IPS-NIHi11 (cell line): ENCODE measurements at regions not wholly inside any gene's neighbourhood (a gene's known extent, or its start where the extent isn't known, plus 50 kb on each side); places are given as distances from the start of the nearest gene placed in this dataset.
"Not testable (repeated sequence)": the region's sequence is repeated elsewhere in the genome, so short reads cannot be mapped to it uniquely, and the experiment has no call there.

Experiments
- DNase-seq: peaks from one replicate; pipeline ENCODE4 v3.0.0; 2012; ENCODE audit warnings: mixed read lengths, low spot score

DNA sequence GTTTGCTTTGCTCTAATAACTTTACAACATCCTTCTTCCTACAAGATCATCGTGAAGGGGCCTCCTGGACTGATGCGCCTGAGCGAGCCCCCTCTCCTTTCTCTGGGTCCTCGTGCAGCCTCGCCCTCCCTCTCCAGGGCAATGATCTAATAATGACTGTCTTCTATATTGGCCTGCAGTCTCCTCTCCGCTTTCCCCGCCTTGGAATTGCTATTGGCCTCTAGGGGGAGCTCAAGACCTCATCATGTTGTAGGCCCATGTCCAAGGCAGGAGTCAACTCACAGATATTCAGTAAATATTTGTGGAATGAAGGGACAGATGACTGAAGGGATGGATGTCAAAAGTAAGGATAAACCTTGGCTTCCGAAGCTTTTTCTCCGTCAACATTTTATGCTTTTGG, 1180.3 kb downstream of the TYW1 start:
- DNase-seq, result peak; percentile 77

DNA sequence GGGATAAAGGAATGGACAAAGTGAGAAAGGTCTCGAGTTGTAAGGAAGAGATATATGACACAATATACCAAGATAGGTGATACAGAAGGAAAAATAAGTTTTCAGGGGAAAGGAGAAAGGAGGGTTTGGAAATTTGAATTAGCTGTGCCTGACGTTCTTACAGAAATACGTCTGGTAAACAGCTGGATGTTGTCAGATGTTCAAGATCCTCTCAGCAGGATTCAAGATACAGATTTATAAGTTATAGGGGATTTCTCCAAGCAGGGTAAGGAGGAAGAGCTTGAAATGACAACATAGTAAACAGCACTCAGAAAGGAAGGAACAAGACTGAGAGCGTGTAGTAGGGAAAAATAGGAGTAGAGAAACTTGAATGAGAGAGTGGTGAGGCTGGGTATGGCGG, 1184.1 kb downstream of the TYW1 start:
- no peak for DNase-seq

DNA sequence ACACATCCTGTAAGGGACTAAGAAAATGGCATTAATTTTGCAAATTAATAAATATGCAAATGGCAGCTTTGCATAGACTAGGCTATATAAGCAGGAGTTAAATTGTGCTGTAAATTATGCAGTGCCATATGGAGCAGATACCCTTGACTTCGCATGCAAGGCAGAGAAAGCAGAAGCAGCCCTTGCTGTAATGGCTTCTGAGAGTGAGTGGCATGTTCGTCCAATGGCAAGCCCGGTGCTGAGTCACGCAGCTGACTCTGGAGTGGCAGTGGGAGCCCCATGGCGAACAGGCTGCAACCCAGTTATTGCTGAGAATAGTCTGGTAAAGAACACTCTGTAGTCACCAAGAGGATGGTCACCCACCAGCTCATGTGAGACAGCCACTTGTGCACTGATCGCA, 1186.5 kb downstream of the TYW1 start:
- DNase-seq, result no peak

DNA sequence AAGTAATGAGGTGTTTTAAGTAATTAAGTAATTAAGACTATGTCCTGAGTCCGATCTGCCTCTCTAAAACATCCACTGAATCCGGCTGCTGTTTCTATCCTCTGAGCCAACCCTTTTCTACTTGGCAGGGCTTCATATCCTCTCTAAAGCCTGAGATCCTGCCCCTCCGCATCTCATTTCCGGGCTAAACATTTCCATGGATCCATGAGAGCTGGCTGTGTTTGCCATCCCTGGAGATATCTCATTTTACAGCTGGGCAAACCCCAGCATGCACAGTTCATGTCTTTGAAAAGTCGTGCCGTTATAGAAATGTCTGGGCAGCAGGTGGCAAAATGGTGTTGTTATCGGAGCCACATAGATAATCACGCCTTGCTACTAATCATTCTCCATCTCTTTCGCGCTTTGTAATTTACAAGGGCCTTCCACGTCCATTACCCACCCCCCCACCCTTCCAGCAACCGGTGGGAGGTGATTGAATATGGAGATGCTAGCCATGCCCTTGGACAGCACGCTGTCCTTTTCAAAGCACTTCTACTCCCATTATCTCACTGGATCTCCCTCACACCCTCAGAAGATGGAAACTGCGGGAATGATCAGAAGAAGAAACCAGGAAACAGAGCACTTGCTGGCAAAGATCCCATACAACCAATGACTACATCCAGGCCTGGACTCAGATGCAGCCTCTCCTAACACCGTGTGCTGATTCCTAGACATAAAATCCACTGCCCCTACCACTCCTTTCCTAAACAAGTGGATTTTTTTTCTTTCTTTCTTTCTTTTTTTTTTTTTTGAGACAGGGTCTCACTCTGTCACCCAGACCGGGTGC, 1189.2 kb downstream of the TYW1 start:
- DNase-seq, result no peak

DNA sequence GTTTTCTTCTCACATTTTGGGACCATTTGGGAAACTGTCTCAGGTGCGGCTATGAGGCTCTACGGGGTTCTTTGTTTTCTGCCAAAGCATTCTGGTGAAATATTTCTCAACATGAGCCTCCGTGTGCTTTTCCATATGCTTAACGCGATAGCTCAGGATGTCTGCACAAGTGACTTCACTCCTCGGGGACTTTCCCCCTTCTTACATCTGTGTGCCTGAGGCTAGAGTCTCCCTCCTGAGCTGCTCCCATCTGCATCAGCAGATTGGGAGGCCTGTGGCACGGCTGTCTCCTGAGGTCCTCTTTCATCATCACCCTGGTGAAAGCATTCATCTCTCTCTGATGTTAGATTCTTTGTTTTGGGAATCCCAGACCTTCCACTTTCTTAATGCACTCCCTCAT, 1190.9 kb downstream of the TYW1 start:
- no peak for DNase-seq

DNA sequence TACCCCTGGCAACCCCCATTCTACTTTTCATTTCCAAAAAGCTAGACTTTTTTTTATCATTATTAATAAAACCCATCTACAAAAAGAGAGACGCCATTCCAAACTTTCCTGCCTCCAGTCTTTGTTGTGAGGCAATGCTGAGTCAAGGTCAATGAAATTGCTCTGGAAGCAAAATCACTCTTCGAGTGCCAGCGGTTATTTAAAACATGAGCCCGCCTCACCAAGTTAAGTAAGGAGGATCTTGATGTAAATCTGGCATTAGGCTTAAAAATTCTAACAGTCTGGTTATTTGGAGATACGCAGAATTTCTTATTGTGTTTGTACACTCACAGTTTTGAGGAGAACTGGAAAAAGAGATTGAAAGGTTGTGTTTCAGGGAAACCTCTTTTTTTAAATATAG, 1196.3 kb downstream of the TYW1 start:
- DNase-seq, result no peak

DNA sequence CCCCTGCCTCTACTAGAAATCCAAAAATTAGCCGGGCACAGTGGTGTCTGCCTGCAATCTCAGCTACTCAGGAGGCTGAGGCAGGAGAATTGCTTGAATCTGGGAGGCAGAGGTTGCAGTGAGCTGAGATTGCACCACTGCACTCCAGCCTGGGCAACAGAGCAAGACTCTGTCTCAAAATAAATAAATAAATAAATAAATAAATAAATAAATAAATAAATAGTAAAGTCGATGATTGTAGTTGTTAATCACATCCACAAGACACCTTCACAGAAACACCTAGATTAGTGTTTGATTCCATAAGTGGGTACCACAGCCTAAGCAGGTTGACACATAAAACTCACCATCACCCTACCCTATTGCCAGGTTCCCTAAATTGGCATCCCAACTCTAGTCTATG, 1199.0 kb downstream of the TYW1 start:
- not testable (repeated sequence) for DNase-seq

DNA sequence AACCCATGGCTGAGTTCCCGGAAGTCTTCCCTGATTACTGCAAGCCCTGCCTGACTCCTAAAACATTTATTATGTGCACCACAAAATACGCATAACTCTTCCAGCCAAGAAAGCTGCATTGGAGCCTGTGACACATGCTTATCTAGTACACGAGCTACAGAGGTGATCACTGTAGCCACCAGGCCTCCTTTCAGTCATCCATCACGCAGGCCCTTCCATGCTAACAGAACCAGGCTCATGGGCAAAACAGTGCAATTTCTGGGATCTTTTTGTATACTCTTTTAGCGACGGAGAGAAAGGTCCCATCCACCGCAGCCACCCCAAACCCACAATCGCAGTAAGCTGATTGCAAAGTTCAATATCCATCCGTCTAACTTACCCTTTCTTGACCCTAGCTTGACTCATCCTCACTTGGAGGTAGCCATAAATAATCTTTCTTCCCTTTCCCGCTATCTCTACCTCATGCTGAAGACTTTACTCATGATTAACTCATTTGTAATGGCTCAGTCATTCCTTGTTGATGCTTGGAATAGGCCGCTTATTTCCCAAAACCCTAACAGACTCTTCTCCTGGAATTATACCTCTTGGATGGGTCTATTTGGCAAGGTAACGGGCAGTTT, 1203.5 kb downstream of the TYW1 start:
- DNase-seq, result no peak

DNA sequence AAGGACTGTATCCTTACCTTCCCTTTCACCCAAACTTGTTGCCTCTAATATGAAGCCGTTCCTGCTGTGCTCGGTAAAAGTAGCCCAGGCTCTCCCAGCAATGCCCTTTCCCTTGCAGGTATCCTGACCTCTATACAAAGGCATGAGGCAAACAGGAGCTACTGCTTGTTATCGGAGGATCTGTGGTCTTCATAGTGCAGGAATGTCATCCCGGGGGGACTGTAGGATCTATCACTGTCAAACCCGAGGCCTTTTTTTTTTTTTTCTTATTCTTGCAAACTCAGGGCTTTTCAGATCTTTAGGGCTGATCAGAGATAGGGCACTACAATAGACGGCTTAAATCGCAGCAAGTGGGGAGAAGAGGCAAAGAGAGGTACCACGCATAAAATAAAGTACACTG, 1206.6 kb downstream of the TYW1 start:
- DNase-seq, result no peak

DNA sequence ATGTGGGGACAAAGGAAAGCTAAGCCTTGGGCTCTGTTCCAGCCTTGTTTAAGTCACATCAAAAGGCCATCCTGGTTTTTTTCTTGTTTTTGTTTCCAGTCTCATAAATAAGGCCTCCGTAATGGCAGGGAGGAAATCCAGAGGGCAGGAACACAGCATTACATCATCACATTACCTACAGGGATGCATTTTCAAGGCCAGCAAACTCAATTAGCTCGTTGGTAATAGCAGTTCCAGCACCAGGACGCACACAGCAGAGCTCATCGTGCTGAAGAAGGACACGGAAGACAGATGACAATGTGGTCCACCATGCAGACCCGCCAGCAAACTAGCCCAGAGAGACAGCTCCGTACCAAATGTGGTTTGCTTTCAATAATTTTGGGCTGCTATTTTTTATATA, 1209.2 kb downstream of the TYW1 start:
- no peak for DNase-seq

DNA sequence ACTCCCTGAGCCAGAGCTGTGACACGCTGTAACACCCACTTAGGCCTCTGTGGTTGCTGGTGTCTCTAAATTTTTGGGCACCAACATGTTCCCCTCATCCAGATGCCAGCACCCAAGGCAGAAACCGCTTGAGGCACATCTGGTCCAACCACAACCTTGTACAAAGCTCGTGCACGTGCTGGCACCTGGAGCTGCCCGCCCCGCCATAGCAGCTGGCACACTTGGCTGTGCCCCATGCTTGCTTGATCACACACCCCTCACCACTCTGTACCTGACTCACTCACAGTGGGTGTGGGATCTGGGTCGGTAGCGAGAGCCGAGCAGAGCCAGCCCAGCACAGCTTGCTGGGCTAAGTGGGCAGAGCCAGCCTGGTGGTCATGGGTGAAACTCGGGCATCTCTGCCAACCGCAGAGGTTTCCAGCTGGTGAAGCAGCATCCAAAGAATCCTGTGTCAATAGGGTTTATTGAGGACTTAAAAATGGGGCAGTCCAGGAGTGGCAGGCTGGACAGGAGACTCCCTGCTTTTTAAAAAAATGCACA, 1210.4 kb downstream of the TYW1 start:
- no peak for DNase-seq

DNA sequence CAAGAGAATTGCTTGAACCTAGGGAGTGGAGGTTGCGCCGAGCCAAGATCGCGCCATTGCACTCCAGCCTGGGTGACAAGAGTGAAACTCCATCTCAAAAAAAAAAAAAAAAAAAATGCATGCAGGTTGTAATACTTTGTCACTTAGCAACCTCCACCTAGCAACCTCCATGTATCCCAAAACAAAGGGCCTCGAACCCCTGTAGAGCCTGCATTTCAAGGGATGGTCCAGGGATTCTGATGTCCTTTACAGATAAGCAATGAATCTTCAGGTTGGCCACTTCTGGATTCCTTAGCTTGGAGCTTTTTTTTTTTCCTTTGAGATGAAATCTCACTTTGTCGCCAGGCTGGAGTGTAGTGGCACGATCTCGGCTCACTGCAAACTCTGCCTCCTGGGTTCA, 1211.0 kb downstream of the TYW1 start:
- no peak for DNase-seq

DNA sequence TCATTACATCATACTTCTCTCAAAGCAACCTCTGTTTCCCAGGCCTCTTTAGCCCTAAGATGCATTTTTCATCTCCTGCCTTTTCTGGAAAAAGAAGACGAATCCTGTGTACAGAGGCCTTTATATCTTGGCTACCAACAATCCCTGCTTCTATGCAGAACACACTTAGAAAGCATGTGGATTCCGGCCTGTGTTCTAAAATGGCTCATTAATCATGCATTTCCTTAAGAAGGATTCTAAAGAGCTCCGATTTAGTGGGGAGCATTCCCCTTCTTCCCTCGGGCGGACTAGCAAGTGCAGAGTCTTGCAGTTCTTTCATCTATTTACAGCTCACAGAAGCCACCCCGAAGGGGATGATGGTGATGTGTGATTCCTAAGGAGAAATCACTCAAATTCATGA, 1212.9 kb downstream of the TYW1 start:
- no peak for DNase-seq

DNA sequence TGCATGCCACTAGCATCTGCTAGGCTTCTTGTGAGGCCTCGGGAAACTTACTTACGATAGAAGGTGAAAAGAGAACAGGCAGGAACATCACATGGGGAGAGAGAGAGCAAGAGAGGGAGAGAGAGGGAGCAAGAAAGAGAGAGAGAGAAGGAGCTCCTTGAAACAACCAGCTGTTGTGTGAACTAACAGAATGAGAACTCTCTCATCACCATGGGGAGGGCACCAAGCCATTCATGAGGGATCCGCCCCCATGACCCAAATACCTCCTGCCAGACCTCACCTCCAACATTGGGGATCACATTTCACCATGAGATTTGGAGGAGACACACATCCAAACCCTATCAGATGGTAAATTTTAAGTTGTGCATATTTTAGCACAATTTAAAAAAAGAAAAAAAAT, 1217.2 kb downstream of the TYW1 start:
- no peak for DNase-seq

DNA sequence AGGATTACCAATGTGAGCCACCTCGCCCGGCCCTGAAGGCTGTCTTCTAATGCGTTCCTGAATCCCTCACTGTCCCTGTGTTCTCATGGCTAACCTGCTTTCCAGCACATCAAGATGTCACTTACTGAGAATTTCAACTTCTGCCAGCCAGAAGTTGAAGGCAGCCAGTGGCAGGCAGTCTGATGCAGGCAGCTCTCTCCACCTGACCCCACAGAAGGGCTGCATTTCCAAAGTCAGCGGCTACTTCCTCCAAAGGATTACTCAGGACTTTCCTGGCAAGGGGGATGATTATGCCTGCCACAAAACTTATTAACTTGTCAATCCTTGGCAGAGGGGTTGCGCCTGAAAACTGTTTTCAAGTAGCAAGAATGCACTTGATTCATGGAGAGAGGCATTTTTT, 1219.4 kb downstream of the TYW1 start:
- peak; percentile 26 for DNase-seq

DNA sequence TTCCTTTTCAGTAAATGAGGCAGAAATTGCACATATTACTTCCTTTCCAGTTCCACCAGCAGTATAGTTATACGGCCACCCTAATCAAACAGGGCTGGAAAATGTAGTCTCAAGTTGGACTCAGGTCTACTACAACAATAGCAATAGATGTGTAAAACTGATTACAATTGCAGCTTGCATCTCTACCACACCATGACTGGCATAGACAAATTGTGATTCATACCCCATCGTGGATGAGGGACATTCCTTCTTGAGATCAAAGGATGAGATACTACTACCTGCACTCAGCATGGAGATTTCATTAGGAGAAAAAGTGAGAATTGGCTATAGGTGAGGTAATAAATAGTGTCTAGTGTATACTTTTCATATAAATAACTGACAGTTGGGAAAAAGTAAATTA, 1220.8 kb downstream of the TYW1 start:
- DNase-seq, result no peak

DNA sequence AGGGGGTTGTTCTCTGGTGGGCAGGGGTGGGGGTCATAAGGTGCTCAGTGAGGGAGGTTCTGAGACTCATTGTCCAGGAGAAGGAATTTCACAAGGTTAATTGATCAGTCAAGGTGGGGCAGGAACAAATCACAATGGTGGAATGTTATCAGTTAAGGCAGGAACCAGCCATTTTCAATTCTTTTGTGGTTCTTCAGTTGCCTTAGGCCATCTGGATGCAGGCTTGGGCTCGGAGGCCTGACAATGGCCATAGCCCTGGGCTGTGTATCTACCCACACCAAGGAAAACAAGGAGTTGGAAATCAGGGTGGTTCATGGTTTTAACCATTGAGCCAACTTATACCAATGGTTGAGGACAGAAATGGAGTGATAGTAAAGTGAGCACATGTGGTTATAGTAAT, 1221.8 kb downstream of the TYW1 start:
- DNase-seq, result no peak

DNA sequence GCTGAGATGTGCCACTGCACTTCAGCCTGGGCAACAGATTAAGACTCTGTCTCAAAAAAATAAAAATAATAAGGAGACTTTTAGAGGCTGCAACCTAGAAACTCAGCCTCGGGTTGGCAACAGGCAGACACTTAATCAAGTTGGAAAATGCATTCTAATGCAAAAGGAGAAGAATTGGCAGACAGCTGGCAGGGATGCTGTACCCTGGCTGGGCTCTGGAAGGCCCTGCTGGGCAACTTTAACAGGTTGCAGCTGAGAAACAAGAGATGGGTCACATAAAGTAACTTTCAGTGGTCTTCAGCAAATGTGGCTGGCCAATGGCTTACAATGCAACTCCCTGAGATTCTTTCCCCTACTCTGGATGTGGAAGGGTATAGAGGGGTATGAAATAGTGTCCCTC, 1225.7 kb downstream of the TYW1 start:
- DNase-seq, result no peak

DNA sequence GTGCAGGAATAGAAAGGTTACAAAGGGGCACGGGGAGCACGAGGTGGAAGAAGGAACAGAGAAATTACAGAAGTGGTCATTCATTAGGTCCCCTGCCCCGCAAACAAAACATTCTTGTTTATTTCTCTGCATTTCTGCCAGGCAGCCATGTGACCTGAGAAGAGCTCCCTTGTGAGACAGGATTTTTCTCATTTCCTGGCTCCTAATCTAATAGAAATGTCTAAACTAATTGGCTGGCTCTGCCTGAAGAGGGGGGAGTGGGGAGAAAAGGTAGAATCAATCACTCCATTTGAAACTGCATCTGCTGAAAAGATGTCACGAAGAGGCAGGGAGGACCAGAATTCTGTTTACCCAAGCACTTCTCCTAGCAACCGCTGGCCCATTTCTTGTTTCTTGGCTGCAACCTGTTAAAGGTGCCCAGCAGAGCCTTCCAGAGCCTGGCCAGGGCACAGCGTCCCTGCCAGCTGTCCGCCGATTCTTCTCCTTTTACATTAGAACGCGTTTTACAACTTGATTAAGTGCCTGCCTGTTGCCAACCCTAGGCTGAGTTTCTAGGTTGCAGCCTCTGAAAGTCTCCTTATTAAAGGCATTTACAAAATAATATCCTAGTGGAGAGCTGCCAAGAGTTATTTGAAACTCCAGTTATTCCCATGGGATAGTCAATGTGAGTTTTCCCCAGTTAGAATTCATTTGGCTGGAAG, 1227.6 kb downstream of the TYW1 start:
- no peak for DNase-seq

DNA sequence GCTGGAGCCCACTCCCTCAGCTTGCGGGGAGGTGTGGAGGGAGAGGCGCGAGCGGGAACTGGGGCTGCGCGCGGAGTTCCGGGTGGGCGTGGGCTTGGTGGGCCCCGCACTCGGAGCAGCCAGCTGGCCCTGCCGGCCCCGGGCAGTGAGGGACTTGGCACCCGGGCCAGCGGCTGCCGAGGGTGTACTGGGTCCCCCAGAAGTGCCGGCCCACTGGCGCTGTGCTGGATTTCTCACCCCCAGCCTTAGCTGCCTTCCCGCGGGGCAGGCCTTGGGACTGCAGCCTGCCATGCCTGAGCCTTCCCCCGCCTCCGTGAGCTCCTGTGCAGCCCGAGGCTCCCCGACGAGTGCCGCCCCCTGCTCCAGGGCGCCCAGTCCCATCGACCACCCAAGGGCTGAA, 1234.4 kb downstream of the TYW1 start:
- DNase-seq, result not testable (repeated sequence)

DNA sequence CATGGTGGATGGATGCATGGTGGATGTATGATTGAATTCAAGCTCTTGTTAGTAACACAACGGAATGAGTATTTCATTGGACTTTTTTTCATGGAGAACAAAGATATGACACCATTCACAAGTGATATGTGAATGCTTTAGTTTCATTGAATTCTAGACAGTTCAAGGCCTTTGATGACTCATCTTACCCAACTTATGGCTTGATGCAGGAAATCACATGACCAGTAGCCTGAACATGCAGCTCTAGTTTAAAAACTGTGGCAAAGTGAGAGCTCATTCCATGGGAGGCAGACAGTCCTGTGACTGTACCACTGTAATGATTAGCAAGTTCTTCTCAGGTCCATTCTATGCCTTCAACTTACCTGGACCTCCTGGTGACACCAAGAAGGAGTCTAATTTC, 1239.3 kb downstream of the TYW1 start:
- DNase-seq, result no peak

DNA sequence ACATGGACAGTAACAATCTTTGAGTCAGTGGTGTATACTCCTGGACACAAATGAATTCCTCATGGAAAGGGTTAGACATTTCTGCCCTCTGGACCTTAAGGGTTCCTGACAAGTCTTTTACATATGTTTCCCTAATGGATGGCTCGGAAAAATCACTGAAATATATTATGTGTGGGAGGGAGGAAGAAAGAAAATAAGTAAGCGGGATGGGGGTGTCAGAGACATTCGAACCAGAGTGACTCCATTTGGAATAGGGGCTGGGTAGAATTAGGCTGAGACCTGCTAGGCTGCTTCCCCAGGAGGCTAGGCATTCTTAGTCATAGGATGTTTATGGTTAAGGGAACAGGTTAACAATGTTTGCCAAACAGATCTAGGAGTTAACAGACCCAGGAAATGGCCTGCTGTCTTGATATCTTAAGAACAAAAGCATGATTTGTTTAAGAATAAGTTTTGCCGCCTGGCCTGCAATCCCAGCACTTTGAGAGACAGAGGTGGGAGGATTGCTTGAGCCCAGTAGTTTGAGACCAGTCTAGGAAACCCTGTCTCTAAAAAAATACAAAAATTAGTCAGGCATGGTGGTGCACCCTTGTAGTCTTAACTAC, 1241.7 kb downstream of the TYW1 start:
- peak; percentile 34 for DNase-seq

DNA sequence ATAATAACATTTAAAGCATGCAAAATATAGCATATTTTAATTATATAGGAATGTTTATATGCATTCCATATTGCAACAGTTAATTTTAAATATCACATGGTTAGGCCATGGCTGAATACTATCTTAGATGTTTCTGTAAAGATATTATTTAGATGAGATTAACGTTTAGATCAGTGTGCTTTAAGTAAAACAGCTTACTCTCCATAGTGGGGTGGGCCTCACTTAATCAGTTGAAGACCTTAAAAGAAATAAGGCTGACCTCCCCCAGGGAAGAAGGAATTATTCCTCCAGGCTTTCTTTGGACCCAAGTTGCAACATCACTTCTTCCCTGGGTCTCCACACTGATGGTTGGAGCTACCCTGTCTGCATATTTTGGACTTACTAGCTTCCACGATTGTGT, 1246.5 kb downstream of the TYW1 start:
- DNase-seq, result no peak
